Chondrocyte (in vitro differentiated cells): ENCODE measurements at regions not wholly inside any gene's neighbourhood (a gene's known extent, or its start where the extent isn't known, plus 50 kb on each side); places are given as distances from the start of the nearest gene placed in this dataset.

Experiments
- DNase-seq: peaks from one replicate; pipeline ENCODE4 v3.0.0; 2021; ENCODE audit warnings: mixed read lengths, low spot score
- H3K27ac Mint-ChIP-seq: one replicate; pipeline ENCODE4 v1.8.0; 2021; ENCODE audit warnings: mild to moderate bottlenecking, moderate library complexity, mixed read lengths; ENCODE audit not compliant: unreplicated experiment
- H3K27me3 Mint-ChIP-seq: 2 replicates; pipeline ENCODE4 v1.8.0; 2021; ENCODE audit warnings: low read depth, mixed read lengths
- H3K36me3 Mint-ChIP-seq: 2 replicates; pipeline ENCODE4 v1.8.0; 2021; ENCODE audit warnings: low read depth, mixed read lengths
- H3K4me1 Mint-ChIP-seq: 2 replicates; pipeline ENCODE4 v1.8.0; 2021; ENCODE audit warnings: low read depth, mild to moderate bottlenecking, mixed read lengths
- H3K4me3 Mint-ChIP-seq: one replicate; pipeline ENCODE4 v1.8.0; 2021; ENCODE audit warnings: mild to moderate bottlenecking, moderate library complexity, mixed read lengths; ENCODE audit not compliant: unreplicated experiment
- H3K9me3 Mint-ChIP-seq: 2 replicates; pipeline ENCODE4 v1.8.0; 2021; ENCODE audit warnings: low read depth, mixed read lengths
- CTCF ChIP-seq: fragments of 200-600 bp; sonication (generic); IDR thresholded peaks from 2 replicates; pipeline ENCODE4 v1.5.0; 2021; ENCODE audit warnings: antibody characterized with exemption, mild to moderate bottlenecking, moderate library complexity

DNA sequence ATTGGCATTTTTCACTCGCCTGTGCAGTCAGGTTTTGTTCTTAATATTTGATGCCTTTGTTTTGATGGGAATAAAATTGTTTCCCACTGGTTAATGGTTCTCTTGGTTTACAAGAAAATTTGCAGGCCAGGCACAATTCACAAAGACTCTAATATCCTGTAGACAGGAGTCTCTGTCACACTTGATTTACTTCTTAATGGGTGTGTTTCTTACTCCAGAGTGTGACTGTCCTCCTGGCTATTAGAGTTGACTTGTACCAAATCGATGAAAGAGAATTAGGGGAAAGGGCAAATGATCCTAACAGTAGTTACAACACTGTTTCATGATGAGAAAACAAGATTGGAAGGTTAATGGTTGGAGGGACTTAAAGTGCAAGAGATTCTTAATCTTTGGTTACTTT is 142.8 kb upstream of the SV2C start:
- no peak overlapping the region for H3K4me3 Mint-ChIP-seq
- no peaks in the 10 kb centered on the region for H3K4me1 Mint-ChIP-seq
- peaks cover 2% of the 10 kb centered on the region for H3K27me3 Mint-ChIP-seq
- peaks cover 3% of the 10 kb centered on the region for H3K9me3 Mint-ChIP-seq
- H3K27ac Mint-ChIP-seq, result no peak overlapping the region
- no peak for TF ChIP-seq CTCF
- no peak for DNase-seq
- no peaks in the 10 kb centered on the region for H3K36me3 Mint-ChIP-seq

GRCh38 chr5:75935572-75935971 is 147.6 kb upstream of the SV2C start:
- no peak overlapping the region for H3K27ac Mint-ChIP-seq
- H3K9me3 Mint-ChIP-seq, result no peaks in the 10 kb centered on the region
- H3K4me3 Mint-ChIP-seq, result no peak overlapping the region
- no peaks in the 10 kb centered on the region for H3K36me3 Mint-ChIP-seq
- no peaks in the 10 kb centered on the region for H3K4me1 Mint-ChIP-seq
- H3K27me3 Mint-ChIP-seq, result peaks cover 10% of the 10 kb centered on the region
- TF ChIP-seq CTCF, result no peak
- no peak for DNase-seq

- no peaks in the 10 kb centered on the region for H3K9me3 Mint-ChIP-seq
- no peak overlapping the region for H3K4me3 Mint-ChIP-seq
- peaks cover 21% of the 10 kb centered on the region for H3K27me3 Mint-ChIP-seq
- no peaks in the 10 kb centered on the region for H3K4me1 Mint-ChIP-seq
- DNase-seq, result no peak
- no peaks in the 10 kb centered on the region for H3K36me3 Mint-ChIP-seq
- TF ChIP-seq CTCF, result no peak
- no peak overlapping the region for H3K27ac Mint-ChIP-seq
These were observed 149.7 kb upstream of the SV2C start for GRCh38 chr5:75933489-75933888.

- H3K4me1 Mint-ChIP-seq, result no peaks in the 10 kb centered on the region
- H3K27ac Mint-ChIP-seq, result no peak overlapping the region
- peaks cover 22% of the 10 kb centered on the region for H3K27me3 Mint-ChIP-seq
- DNase-seq, result no peak
- no peaks in the 10 kb centered on the region for H3K9me3 Mint-ChIP-seq
- H3K36me3 Mint-ChIP-seq, result no peaks in the 10 kb centered on the region
- no peak overlapping the region for H3K4me3 Mint-ChIP-seq
- TF ChIP-seq CTCF, result no peak
These were observed 152.0 kb upstream of the SV2C start for GRCh38 chr5:75931175-75931574.

DNA sequence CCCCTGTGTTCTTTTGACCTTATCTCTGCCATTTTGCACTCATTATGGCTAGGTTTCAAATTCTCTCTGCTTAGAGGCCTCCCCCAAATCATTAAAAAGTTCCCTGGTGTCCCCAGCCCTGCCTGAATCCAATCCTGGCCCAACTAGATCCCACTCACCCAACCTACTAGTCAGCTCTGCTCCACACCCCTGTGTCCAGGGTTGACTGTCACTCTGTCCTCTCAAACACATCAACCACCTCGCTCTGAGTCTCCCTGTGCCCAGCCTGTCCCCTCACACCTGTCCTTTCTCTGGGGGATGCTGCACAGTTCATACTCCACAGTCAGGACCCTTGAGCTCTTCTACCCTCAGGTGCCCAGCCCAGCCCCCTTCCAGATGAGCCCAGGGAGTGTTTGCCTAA is 154.2 kb upstream of the SV2C start:
- H3K36me3 Mint-ChIP-seq, result no peaks in the 10 kb centered on the region
- peaks cover 22% of the 10 kb centered on the region for H3K27me3 Mint-ChIP-seq
- no peak for DNase-seq
- no peak for TF ChIP-seq CTCF
- no peak overlapping the region for H3K27ac Mint-ChIP-seq
- no peaks in the 10 kb centered on the region for H3K4me1 Mint-ChIP-seq
- no peak overlapping the region for H3K4me3 Mint-ChIP-seq
- H3K9me3 Mint-ChIP-seq, result no peaks in the 10 kb centered on the region
